OCI-LY1 (cell line): ENCODE measurements at regions not wholly inside any gene's neighbourhood (a gene's known extent, or its start where the extent isn't known, plus 50 kb on each side); places are given as distances from the start of the nearest gene placed in this dataset.

Experiments
- EZH2 ChIP-seq: fragments of 200-600 bp; sonication (generic), shearing (Covaris generic); IDR thresholded peaks from 2 replicates; pipeline ENCODE4 v1.8.0; 2017; ENCODE audit warnings: borderline replicate concordance, mixed run types, mild to moderate bottlenecking, antibody characterized with exemption, low read length, moderate library complexity, mixed read lengths
- TF ChIP-seq, protein P1 (sequence below): fragments of 200-600 bp; sonication (generic), shearing (Covaris generic); IDR thresholded peaks from 2 replicates; pipeline ENCODE4 v1.5.1; 2017; ENCODE audit warnings: mild to moderate bottlenecking, antibody characterized with exemption, low read length, moderate library complexity, mixed read lengths

DNA sequence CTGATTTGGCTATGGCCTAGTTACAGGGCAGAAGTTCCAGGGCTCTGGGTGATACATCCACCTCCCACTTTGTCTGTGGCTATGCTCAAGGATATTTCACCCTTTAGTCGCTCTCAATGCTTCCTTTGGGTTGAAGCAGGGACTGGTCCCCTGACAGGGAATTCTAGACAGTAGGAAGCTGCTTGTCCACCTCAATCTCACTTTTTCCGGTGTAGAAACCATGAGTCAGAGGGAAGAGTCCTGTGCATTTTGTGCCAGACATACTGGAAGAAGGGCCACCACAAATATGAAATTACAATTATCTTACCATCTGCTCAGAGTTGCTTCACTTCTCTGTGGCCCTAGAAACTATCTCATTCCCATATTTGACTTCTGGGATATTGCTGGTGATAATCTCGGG lies 413.7 kb upstream of the FAT3 start:
- TF ChIP-seq, protein P1, sequence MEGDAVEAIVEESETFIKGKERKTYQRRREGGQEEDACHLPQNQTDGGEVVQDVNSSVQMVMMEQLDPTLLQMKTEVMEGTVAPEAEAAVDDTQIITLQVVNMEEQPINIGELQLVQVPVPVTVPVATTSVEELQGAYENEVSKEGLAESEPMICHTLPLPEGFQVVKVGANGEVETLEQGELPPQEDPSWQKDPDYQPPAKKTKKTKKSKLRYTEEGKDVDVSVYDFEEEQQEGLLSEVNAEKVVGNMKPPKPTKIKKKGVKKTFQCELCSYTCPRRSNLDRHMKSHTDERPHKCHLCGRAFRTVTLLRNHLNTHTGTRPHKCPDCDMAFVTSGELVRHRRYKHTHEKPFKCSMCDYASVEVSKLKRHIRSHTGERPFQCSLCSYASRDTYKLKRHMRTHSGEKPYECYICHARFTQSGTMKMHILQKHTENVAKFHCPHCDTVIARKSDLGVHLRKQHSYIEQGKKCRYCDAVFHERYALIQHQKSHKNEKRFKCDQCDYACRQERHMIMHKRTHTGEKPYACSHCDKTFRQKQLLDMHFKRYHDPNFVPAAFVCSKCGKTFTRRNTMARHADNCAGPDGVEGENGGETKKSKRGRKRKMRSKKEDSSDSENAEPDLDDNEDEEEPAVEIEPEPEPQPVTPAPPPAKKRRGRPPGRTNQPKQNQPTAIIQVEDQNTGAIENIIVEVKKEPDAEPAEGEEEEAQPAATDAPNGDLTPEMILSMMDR, result no peak
- TF ChIP-seq EZH2, result no peak
